CD14-positive monocyte (primary cell): ENCODE measurements at regions not wholly inside any gene's neighbourhood (a gene's known extent, or its start where the extent isn't known, plus 50 kb on each side); places are given as distances from the start of the nearest gene placed in this dataset.

ENCODE experiments used
- DNase-seq, 3 donors: peaks; one replicate each; pipeline ENCODE4 v3.0.0-alpha.2; 2011 to 2022
- H2AFZ ChIP-seq: 2 replicates; pipeline ENCODE4 v1.6.0; 2012; ENCODE audit warnings: mild to moderate bottlenecking, low read depth, low read length, inconsistent platforms; ENCODE audit not compliant: insufficient read depth, poor library complexity, severe bottlenecking
- H3K27ac ChIP-seq, 2 donors: 1 replicate in 1 of 2; 2 replicates in 1 of 2; pipeline ENCODE4 v1.5.1; 2012 to 2013; ENCODE audit warnings: low read length in 2 of 2, control low read depth in 1 of 2, inconsistent platforms in 1 of 2, low read depth in 1 of 2, mild to moderate bottlenecking in 1 of 2
- H3K27me3 ChIP-seq, 2 donors: one replicate each; pipeline versions ENCODE4 v1.6.0 to v1.6.1; 2011 to 2013; ENCODE audit warnings: low read length in 2 of 2; ENCODE audit not compliant: control insufficient read depth in 2 of 2, insufficient read depth in 2 of 2
- H3K36me3 ChIP-seq, 2 donors: replicated peaks in 1 of 2; 1 replicate in 1 of 2; 2 replicates in 1 of 2; pipeline versions ENCODE4 v1.5.1 to v1.6.1; 2012 to 2013; ENCODE audit warnings: low read length in 2 of 2, control low read depth in 1 of 2, inconsistent platforms in 1 of 2, mild to moderate bottlenecking in 1 of 2; ENCODE audit not compliant: insufficient read depth in 2 of 2, control insufficient read depth in 1 of 2
- H3K4me1 ChIP-seq, 2 donors: 1 replicate in 1 of 2; 2 replicates in 1 of 2; pipeline versions ENCODE4 v1.5.1 to v1.6.1; 2012 to 2013; ENCODE audit warnings: low read length in 2 of 2, control low read depth in 1 of 2, inconsistent platforms in 1 of 2, mild to moderate bottlenecking in 1 of 2, moderate library complexity in 1 of 2; ENCODE audit not compliant: insufficient read depth in 2 of 2, control insufficient read depth in 1 of 2
- H3K4me2 ChIP-seq: replicated peaks from 2 replicates; pipeline ENCODE3; 2012; ENCODE audit warnings: low read length, moderate library complexity, mild to moderate bottlenecking; ENCODE audit not compliant: poor library complexity, severe bottlenecking; ENCODE audit errors: extremely low read depth
- H3K4me3 ChIP-seq, 3 experiments: fragments of 200-600 bp in 1 of 3; sonication (generic) in 1 of 3; replicated peaks in 1 of 3; 1 replicate in 2 of 3; 2 replicates in 1 of 3; pipeline ENCODE4 v1.5.1; 2011 to 2013; ENCODE audit warnings: low read length in 3 of 3, mild to moderate bottlenecking in 3 of 3, control low read depth in 2 of 3, low read depth in 2 of 3, inconsistent platforms in 1 of 3, moderate library complexity in 1 of 3
- H3K79me2 ChIP-seq: 2 replicates; pipeline ENCODE4 v1.6.0; 2012; ENCODE audit warnings: mild to moderate bottlenecking, control low read depth, inconsistent platforms, low read length, moderate library complexity; ENCODE audit not compliant: insufficient read depth
- H3K9ac ChIP-seq: 2 replicates; pipeline ENCODE4 v1.6.0; 2017; ENCODE audit warnings: low read length, mild to moderate bottlenecking; ENCODE audit not compliant: insufficient read depth, poor library complexity, severe bottlenecking
- H3K9me3 ChIP-seq, 2 donors: replicated peaks in 1 of 2; 1 replicate in 1 of 2; 2 replicates in 1 of 2; pipeline versions ENCODE4 v1.5.1 to v1.6.1; 2012 to 2013; ENCODE audit warnings: low read length in 2 of 2, control low read depth in 1 of 2; ENCODE audit not compliant: control insufficient read depth in 1 of 2, insufficient read depth in 1 of 2
- H4K20me1 ChIP-seq: 2 replicates; pipeline ENCODE4 v1.6.0; 2012; ENCODE audit warnings: mild to moderate bottlenecking, low read length, control low read depth, moderate library complexity; ENCODE audit not compliant: insufficient read depth
- H3K27ac Mint-ChIP-seq, 7 donors: one replicate each; pipeline ENCODE4 v1.8.0; 2020; ENCODE audit warnings: mild to moderate bottlenecking in 7 of 7, mixed read lengths in 7 of 7, moderate library complexity in 6 of 7, inconsistent platforms in 2 of 7
- H3K27me3 Mint-ChIP-seq, 3 donors: one replicate each; pipeline ENCODE4 v1.8.0; 2021 to 2022; ENCODE audit warnings: low read depth in 3 of 3, mild to moderate bottlenecking in 3 of 3, mixed read lengths in 3 of 3, moderate library complexity in 3 of 3, inconsistent platforms in 1 of 3
- H3K36me3 Mint-ChIP-seq, 2 donors: one replicate each; pipeline ENCODE4 v1.8.0; 2020; ENCODE audit warnings: mixed read lengths in 2 of 2, inconsistent platforms in 1 of 2, mild to moderate bottlenecking in 1 of 2
- H3K4me1 Mint-ChIP-seq: one replicate; pipeline ENCODE4 v1.8.0; 2020; ENCODE audit warnings: mild to moderate bottlenecking, mixed read lengths
- H3K4me3 Mint-ChIP-seq, 2 donors: one replicate each; pipeline ENCODE4 v1.8.0; 2020; ENCODE audit warnings: mild to moderate bottlenecking in 2 of 2, mixed read lengths in 2 of 2, moderate library complexity in 1 of 2
- H3K9me3 Mint-ChIP-seq, 7 donors: one replicate each; pipeline ENCODE4 v1.8.0; 2020 to 2022; ENCODE audit warnings: mixed read lengths in 7 of 7, mild to moderate bottlenecking in 6 of 7, moderate library complexity in 6 of 7, inconsistent platforms in 2 of 7
- WGBS: methylation state at CpG from one replicate; pipeline ENCODE4 v1.1.5; 2013; ENCODE audit warnings: missing lambda C conversion rate; ENCODE audit not compliant: insufficient coverage; 5-methylcytosine and 5-hydroxymethylcytosine counted together
- intact Hi-C, 2 donors: fragments of 100-400 bp; cut with micrococcal nuclease; formaldehyde crosslinking; loops; one replicate each; pipeline versions ENCODE4 v1.15.0 to v1.15.1; 2023
- TF ChIP-seq, protein P1 (sequence below): fragments of 200-600 bp; IDR thresholded peaks from one replicate; pipeline ENCODE4 v1.8.0; 2022; ENCODE audit warnings: antibody characterized with exemption, mild to moderate bottlenecking

DNA sequence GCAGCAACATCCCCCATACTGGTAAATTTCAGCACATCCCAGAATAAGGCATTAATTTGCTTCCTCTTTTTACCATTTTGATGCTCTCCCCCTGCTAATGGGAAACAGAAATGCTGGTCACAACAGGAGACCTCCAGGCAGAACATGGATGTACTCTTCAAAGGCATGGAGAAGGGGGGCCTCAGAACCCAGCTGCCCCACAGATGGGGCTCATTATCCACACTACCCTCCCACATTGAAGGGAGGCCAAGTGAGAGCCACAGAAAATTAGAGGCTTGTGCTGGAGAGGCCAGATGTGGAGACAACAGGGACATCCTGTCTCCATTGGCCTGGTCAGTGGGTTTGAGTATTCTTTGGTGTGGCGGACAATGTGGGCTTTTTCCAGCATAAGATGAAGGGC, 150.1 kb upstream of the CDH11 start:
- H3K9me3 Mint-ChIP-seq, result peaks cover 0 to 8% (median 2%) of the 10 kb centered on the region in 7 donors
- Histone ChIP-seq H3K36me3 (no peaks in the 10 kb centered on the region), H2AFZ (no peak overlapping the region), H3K4me1 (no peaks in the 10 kb centered on the region), H4K20me1 (no peaks in the 10 kb centered on the region), H3K27me3 (no peaks in the 10 kb centered on the region), H3K4me3 (no peak overlapping the region), H3K79me2 (no peaks in the 10 kb centered on the region), H3K9ac (no peak overlapping the region), H3K27ac (no peak overlapping the region), H3K4me2 (no peak overlapping the region), H3K9me3 (no peaks in the 10 kb centered on the region)
- no peaks in the 10 kb centered on the region for H3K36me3 Mint-ChIP-seq
- TF ChIP-seq, protein P1, sequence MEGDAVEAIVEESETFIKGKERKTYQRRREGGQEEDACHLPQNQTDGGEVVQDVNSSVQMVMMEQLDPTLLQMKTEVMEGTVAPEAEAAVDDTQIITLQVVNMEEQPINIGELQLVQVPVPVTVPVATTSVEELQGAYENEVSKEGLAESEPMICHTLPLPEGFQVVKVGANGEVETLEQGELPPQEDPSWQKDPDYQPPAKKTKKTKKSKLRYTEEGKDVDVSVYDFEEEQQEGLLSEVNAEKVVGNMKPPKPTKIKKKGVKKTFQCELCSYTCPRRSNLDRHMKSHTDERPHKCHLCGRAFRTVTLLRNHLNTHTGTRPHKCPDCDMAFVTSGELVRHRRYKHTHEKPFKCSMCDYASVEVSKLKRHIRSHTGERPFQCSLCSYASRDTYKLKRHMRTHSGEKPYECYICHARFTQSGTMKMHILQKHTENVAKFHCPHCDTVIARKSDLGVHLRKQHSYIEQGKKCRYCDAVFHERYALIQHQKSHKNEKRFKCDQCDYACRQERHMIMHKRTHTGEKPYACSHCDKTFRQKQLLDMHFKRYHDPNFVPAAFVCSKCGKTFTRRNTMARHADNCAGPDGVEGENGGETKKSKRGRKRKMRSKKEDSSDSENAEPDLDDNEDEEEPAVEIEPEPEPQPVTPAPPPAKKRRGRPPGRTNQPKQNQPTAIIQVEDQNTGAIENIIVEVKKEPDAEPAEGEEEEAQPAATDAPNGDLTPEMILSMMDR, result no peak
- H3K27me3 Mint-ChIP-seq, result peaks cover 0 to 2% (median 0%) of the 10 kb centered on the region in 3 donors
- H3K4me3 Mint-ChIP-seq, result no peak overlapping the region
- DNase-seq, result no peak
- no peaks in the 10 kb centered on the region for H3K4me1 Mint-ChIP-seq
- WGBS, result no CpG with 5 or more reads among the region's 1 CpG
- no peak overlapping the region for H3K27ac Mint-ChIP-seq
- intact Hi-C loops, result no loop called here

DNA sequence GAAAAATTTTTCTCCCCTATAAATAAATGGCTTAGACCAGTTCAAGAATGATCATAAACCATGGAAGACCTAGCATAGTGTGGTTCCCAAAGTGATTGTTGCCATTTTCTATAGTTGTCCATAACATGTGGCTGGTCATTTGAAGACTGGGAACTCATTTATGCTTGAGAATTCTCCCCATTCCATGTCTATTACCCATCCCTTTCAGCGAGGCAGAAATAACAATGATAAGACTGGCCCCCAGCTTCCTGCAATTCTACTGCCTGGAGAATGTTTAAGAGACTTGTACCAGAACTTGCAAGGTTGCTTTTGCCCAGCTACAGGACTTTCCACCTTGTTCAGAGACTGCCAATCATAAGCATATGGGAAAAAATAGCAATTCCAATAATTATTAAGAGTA, 146.5 kb upstream of the CDH11 start:
- Mint-ChIP-seq H3K4me1 (no peaks in the 10 kb centered on the region), H3K27me3 (peaks cover 0 to 2% (median 1%) of the 10 kb centered on the region in 3 donors), H3K9me3 (peaks cover 0 to 8% (median 2%) of the 10 kb centered on the region in 7 donors), H3K4me3 (no peak overlapping the region), H3K27ac (no peak overlapping the region), H3K36me3 (no peaks in the 10 kb centered on the region)
- DNase-seq, result no peak
- no peak overlapping the region for H3K27ac ChIP-seq
- no peaks in the 10 kb centered on the region for H3K36me3 ChIP-seq
- no peaks in the 10 kb centered on the region for H3K4me1 ChIP-seq
- H3K79me2 ChIP-seq, result no peaks in the 10 kb centered on the region
- H3K4me3 ChIP-seq, result no peak overlapping the region
- no peak overlapping the region for H3K4me2 ChIP-seq
- H4K20me1 ChIP-seq, result no peaks in the 10 kb centered on the region
- H3K9me3 ChIP-seq, result no peaks in the 10 kb centered on the region
- H3K9ac ChIP-seq, result no peak overlapping the region
- intact Hi-C loops, result no loop called here
- TF ChIP-seq, protein P1, result no peak
- no peak overlapping the region for H2AFZ ChIP-seq
- H3K27me3 ChIP-seq, result no peaks in the 10 kb centered on the region
- WGBS, result no CpG with 5 or more reads among the region's 1 CpG
